AG08396 (cell line): ENCODE measurements at regions not wholly inside any gene's neighbourhood (a gene's known extent, or its start where the extent isn't known, plus 50 kb on each side); places are given as distances from the start of the nearest gene placed in this dataset.
A peak's percentile ranks its signal among the peaks of the same experiment; 100 is the strongest.

Source experiments
- DNase-seq: peaks from one replicate; pipeline ENCODE4 v3.0.0; 2012; ENCODE audit warnings: low spot score, mixed read lengths

- no peak for DNase-seq
Measured at GRCh38 chr3:30495172-30496065, 111.0 kb upstream of the TGFBR2 start.

DNA sequence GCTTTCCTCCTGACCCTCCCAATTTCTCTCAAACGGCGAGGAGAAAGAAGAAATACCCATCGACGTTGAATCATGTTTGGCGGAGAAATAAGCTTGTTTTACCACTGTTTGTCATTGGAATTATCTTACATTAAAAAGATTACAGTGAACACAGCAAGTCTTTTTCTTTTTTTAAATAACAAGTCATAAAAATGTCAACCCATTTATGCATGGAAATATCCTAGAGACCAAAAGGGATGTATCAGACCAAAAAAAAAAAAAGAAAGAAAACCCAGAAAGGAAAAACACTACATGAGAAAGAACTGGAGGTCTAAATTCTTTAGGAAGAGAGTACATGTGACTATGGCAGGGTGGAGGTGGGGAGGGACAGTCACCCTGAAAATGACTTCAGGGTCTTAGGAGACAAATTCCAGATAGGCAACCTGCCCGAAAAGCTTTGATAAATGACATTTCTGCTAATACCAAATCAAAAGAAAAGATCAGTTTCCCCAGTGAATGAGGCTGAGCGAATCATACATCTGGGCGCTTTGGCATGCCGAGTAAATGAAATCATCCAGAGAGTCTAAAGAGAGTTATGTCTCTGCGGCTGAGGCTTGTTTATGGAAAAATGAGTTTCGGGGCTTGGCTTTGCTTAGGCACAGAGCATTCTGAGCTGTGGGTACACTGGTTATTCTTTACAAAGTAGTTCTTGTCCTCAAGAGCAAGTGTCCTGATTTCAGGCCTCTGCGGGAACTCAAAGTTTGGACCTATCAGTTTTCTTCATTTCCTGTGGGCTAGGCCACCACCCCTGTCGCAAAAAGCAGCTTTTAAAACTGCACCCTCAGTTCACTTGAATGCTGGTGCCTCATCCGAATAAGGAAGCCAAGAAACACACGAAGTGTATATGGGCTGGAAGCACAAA lies 110.1 kb upstream of the TGFBR2 start:
- DNase-seq, result peak; percentile 50

GRCh38 chr3:30498587-30498967 lies 107.8 kb upstream of the TGFBR2 start:
- DNase-seq, result no peak

- DNase-seq, result no peak
Measured at GRCh38 chr3:30500666-30501399, 105.6 kb upstream of the TGFBR2 start.

DNA sequence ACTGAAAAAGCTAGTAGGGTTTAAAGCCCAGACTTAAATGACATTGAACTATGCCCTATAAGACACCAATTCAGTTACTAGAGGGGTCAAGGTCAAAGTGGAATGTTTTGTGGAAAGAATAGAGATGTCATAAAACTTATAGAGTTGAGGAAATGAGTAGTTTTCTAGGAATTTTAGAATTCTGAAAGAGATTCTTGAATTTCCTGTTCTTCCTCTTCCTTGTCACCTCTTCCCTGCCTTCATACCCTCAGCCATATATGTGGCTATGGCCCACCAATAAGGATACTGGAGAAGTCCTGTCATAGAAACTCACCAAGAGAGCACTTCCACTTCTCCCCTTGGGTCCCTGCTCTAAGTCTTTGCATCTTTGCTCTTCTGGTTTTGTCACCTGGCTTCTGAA lies 104.9 kb upstream of the TGFBR2 start:
- DNase-seq, result no peak

GRCh38 chr3:30502051-30502741 lies 104.2 kb upstream of the TGFBR2 start:
- no peak for DNase-seq

GRCh38 chr3:30502742-30503073 lies 103.7 kb upstream of the TGFBR2 start:
- DNase-seq, result no peak

- DNase-seq, result no peak
Measured at GRCh38 chr3:30503446-30503845, 103.0 kb upstream of the TGFBR2 start.

DNA sequence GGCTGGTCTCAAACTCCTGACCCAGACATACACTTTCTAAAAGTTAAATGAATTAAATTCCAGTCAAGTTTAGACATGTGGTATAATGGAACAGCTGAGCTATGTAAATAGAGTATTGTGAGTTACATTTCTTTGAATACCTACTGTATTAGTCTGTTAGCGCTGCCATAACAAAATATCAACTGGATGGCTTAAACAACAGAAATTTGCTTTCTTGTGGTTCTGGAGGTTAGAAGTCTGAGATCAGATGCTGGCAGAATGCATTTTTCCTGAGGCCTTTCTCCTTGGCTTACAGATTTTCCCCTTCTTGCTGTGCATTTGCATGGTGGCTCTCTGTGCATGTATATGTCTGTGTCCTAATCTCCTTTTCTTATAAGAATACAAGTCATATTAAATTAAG lies 101.5 kb upstream of the TGFBR2 start:
- no peak for DNase-seq

DNA sequence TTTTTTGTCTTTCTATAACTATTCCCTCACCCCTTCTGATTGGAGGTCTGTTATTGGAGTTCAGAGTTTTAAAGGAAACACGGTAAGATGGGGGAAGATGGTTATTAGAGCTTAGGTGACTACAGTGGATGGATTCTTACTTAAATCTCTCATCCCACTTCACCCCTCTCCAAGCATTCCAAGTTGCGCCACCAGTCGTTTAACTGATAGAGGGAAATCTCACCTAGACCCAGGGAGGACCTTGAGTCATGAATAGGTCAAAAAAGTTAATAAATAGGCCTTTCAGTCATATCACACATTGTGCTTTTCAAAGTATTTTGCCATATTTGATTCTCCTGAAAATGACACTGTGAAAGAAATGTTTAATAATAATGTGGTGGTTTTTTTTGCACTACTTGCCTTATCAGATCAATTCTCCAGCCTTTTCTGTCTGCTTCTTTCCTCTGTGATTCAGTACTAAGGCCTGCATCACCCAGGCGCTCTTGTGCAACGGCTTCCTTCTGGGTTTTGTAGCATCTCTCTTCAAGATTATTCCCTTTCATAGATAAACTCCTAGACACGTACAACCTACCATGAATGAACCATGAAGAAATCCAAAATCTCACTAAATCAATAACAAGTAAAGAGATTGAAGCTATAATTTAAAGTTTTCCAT lies 100.4 kb upstream of the TGFBR2 start:
- DNase-seq, result no peak

DNA sequence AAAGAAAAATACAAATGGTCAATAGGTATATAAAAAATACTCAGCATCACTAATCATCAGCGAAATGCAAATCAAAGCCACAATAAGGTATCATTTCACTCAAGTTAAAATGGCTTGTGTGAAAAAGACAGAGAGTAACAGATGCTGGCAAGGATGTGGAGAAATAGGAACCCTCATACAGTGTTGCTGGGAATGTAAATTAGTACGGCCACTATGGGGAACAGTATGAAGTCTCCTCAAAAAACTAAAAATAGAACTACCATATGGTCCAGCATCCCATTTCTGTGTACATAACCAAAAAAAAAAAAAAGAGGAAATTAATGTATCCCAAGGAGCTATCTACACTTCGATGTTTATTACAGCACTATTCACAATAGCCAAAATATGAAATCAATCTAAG lies 98.1 kb upstream of the TGFBR2 start:
- no peak for DNase-seq

DNA sequence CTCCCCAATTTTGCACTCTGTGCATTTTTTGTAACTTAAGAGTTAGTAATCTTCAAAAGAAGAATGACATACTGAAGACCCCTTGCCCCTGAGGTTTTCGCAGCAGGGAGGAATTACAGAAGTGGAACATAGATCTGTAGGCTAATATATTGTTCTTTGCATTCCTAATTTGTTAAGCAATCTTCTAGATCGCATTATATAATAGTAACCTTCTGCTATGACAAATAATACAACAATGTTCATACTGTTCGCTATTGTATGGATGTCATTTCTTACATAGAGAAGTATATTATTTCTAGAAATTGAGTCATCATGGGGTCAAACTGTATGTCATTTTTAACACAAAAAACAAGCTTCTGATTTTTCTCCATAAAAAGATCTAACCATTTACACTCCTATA lies 95.8 kb upstream of the TGFBR2 start:
- no peak for DNase-seq

GRCh38 chr3:30511524-30512251 lies 94.7 kb upstream of the TGFBR2 start:
- DNase-seq, result peak; percentile 51

DNA sequence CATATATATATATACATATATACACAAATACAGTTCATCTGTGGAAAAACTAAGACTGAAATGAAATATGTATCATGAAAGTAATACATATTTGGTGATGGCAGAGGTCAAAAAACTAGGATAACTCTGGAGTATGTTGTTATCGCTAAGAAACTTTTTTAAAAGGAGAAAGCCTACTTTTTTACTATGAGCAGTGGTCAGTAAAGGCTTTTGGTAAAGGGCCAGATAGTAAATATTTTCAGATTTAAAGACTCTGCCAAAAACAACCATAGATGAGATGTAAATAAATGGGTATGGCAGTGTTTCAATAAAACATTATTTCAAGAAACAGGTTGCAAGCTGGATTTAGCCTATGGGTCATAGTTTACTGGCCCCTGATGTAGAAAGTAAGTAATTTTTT lies 93.8 kb upstream of the TGFBR2 start:
- no peak for DNase-seq

GRCh38 chr3:30513374-30514152 lies 92.8 kb upstream of the TGFBR2 start:
- DNase-seq, result no peak

DNA sequence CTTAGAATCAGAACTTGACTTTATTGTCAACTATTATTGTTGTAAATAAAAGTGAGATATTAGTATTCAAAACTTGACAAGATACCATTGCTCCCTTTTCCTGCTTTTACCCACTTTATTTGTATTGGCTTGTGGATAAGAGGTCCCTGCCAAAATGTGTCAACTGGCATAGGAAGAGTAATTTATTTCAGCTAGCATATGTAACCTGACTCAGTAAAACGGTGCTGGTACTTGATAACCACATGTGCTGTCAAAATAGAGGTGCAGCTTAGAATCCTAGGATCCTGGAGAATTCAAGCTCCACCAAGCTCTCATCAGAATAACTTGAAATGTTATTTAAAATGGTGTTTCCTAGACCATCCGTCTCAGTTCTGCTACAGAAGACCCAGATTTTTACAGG lies 90.2 kb upstream of the TGFBR2 start:
- DNase-seq, result no peak

GRCh38 chr3:30518181-30518864 lies 88.1 kb upstream of the TGFBR2 start:
- no peak for DNase-seq

DNA sequence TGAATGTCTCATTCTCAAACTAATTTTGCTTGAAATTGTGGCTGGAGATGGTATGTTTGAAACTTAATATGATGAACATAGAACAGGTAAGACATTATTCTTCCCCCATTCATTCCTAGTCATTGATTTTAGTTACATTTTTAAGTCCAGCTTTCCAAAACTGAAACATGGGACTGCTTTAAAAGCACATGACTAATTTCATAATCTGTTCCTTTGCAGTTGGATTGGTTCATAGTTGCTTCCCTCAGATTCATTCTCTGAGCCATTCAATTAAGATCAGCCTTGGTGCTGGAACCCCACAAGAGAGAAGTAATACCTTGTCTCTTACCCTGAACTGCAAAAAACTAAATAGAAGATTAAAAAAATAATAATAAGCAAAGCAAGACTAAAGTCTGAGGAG lies 87.5 kb upstream of the TGFBR2 start:
- no peak for DNase-seq

GRCh38 chr3:30520699-30521098 lies 85.7 kb upstream of the TGFBR2 start:
- DNase-seq, result no peak
